Eye (tissue), 1 donor: ENCODE measurements at regions not wholly inside any gene's neighbourhood (a gene's known extent, or its start where the extent isn't known, plus 50 kb on each side); places are given as distances from the start of the nearest gene placed in this dataset.

Source experiments
- DNase-seq: peaks from one replicate; pipeline ENCODE4 v3.0.0-alpha.2; 2015

DNA sequence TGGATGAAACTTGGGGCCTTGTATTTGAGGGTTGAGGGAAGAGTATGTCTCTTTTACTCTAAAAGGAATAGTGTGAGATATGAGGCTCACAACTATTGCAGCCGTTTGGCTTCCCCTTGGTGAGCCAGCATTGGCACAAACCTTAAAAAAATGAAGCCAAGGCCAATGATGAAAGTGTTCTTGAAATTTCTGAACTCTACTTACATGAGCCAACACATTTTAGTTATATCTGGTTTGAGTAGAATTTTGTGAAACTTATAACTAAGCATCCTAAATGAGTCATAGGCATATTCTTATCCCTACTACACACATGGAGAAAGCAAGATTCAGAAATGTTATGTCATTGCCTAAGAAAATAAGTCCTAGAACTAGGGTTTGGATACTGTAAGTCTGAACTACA, 55.3 kb upstream of the ACSS3 start:
- no peak for DNase-seq

DNA sequence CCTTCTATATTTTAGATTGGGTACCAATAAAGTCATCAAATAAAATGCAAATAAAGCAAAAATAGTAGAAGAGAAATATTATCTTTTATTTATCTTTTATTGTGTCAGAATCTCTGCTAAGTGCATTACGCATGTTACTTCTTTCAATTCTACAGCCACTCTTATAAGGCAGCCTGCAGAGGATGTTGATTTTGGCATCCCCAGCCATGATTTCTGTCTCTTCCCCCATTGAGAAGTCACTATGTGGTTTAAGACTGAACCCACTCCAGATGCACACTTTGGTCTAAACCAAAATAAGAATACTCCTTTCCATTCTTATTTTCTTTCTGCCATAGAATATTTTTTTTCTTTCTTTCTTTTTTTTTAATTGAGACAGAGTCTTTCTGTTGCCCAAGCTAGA, 56.0 kb upstream of the ACSS3 start:
- DNase-seq: no peak

DNA sequence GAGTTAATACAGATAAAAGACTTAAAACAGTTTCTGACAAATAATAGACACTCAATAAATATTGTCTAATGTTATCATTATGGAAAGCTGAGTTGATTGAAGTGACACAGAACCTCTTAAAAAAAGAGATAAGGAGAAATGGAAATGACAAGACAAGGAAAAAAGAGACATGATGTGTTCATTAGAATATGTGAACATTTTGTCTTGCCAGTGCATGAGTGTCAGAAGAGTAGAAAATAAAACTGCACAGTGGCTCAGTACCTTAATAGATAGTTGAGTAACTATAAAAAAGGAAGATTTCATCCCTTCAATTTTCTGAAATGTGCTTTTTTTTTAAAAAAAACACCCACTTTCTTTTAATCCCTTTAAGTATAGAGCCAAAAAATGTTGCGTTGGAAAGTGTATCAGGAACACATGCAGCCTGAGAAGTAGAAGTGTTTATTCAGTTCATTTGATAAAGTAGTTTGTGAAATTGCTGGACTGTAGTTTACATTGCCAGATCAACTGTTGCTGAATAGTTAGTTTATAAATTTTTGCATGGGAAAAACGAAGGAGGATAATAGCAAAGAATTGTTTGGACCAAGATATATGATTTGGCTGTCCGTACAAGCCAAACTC, 56.6 kb upstream of the ACSS3 start:
- DNase-seq: no peak

DNA sequence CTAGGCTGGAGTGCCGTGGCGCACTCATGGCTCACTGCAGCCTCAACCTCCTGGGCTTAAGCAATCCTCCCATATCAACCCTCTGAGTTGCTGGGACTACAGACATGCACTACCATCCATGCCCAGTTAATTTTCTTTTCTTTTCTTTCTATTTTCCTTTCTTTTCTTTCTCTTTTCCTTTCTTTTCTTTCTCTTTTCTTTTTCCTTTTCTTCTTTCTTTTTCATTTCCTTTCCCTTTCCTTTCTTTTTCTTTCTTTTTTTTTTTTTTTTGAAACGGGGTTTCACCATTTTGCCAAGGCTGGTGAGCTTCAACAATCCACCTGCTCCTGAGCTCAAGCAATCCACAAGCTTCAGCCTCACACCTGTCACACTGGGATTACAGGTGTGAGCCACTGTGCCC, 60.1 kb upstream of the ACSS3 start:
- no peak for DNase-seq

DNA sequence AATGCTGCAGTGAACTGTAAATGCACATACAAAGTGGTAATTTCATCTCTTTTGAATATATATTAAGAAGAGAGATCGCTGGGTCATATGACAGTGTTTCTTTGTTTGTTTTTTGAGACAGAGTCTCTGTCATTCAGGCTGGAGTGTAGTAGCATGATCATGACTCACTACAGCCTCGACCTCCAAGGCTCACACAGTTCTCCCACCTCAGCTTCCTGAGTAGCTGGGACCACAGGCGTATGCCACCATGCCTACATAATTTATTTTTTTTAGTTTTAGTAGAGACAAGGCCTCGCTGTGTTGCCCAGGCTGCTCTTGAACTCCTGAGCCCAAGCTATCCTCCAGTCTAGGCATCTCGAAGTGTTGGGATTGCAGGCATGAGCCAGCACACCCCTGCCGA, 62.4 kb upstream of the ACSS3 start:
- no peak for DNase-seq

DNA sequence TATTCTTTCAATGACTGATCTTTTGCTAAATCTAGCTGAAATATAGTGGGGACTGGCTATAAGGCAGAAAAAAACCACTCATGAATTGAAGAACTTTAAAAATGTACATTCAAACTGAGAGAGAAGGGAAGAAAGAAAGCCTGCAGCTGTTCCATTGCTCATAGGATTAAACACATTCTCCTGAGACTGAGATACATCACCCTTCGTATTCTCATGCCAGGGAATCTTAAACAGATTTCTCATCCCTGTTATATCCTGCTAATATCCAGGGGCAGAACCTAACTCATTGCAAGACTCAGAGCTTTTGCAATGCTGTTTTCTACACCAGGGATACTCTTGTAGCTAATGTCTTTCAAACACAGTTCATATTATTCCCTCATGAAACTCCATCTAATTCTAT, 67.2 kb upstream of the ACSS3 start:
- DNase-seq: no peak

DNA sequence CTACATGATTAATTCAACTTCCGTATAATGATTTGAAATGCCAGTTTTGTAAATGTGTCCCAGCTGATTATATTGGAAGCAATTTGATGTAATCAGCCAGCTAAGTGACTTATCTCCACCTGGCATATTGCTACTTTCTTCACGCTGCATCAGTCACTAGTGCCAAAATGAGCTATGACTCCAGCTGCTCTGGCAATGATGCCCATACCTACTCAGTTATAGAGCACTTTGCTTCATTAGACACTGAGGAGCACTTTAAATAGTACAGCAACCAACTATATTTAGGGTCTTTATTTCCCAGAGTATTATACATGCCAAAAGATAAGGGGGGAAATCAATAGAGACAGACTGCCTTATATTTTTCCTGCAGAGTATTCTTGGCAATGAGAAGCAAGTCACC, 67.9 kb upstream of the LIN7A start:
- DNase-seq: peak; percentile 33

DNA sequence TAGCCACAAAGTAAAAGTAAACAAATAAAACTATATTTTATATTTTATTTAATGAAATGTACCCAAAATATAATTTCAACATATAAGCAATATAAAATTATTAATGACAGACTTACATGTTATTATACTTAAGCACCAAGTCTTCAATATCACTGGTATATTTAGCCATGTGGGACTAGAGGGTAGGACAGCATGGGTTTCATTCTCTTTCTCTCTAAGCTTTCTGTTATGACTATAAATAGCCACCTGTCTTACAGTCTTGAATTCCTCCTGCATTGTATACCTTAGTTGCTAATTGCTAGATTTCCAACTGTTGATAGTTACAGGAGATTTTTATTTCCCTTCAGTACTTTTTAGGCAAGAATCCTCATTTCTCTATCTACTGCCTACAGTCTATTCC, 63.1 kb upstream of the LIN7A start:
- DNase-seq: no peak

DNA sequence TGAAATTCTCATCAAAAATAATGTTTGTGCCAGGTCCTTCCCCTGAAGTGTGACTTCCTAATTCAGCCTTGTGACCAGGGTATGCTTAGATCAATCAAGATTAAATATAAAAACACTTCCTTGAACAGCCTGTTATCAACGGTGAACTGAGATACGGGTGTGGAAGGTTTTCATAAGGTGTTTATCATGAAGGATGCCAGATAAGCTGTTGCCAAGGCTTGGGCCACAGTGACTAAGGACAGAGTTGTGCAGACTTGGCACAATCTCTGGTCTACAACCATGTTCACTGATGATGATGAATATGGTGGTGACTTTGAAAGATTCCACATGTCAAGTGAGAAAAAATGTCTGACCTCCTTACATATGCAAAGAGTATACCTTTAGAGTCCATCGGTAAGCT, 51.3 kb upstream of the LIN7A start:
- DNase-seq: no peak
